ENCODE measurements at regions not wholly inside any gene's neighbourhood (a gene's known extent, or its start where the extent isn't known, plus 50 kb on each side); places are given as distances from the start of the nearest gene placed in this dataset.

GRCh38 chr10:9010093-9010492 lies 955.6 kb downstream of the GATA3 start:
- no peak overlapping the region for H2AFZ ChIP-seq (ENCODE audit: low read depth, low read length)
- TF ChIP-seq EZH2 (IDR thresholded peaks at IDR 0.05; ENCODE audit: insufficient read depth, low read length) (no peak), CTCF (IDR thresholded peaks at IDR 0.05; ENCODE audit: insufficient read depth, low read depth, low read length) (no peak)
- Mint-ChIP-seq H3K36me3 (ENCODE audit: low read depth, unreplicated experiment) (no peaks in the 10 kb centered on the region), H3K27me3 (ENCODE audit: low read depth, unreplicated experiment) (no peaks in the 10 kb centered on the region), H3K9me3 (ENCODE audit: unreplicated experiment) (no peaks in the 10 kb centered on the region), H3K27ac (ENCODE audit: unreplicated experiment) (no peak overlapping the region), H3K4me3 (ENCODE audit: unreplicated experiment) (no peak overlapping the region), H3K4me1 (ENCODE audit: low read depth, unreplicated experiment) (peaks cover 11% of the 10 kb centered on the region)
- no peaks in the 10 kb centered on the region for H3K27me3 ChIP-seq (ENCODE audit: insufficient read depth, low read length)
- H3K36me3 ChIP-seq (ENCODE audit: insufficient read depth, low read length): no peaks in the 10 kb centered on the region
- no peak overlapping the region for H3K9ac ChIP-seq (ENCODE audit: low read length)
- no peak overlapping the region for H3K27ac ChIP-seq (ENCODE audit: low read depth, low read length)
- no peak for DNase-seq (ENCODE audit: low read depth)
- FAIRE-seq: no peak
- no peaks in the 10 kb centered on the region for H3K9me3 ChIP-seq (ENCODE audit: insufficient read depth, low read depth, low read length)
- H3K79me2 ChIP-seq (ENCODE audit: insufficient read depth, low read length): no peaks in the 10 kb centered on the region
- H3K4me3 ChIP-seq (ENCODE audit: insufficient read depth, low read depth, low read length): no peak overlapping the region
- no peak overlapping the region for H3K4me2 ChIP-seq (ENCODE audit: low read length)
- no peaks in the 10 kb centered on the region for H3K4me1 ChIP-seq (ENCODE audit: insufficient read depth, low read length)
- no peaks in the 10 kb centered on the region for H4K20me1 ChIP-seq (ENCODE audit: insufficient read depth, low read length)

GRCh38 chr10:9010931-9011670 lies 956.6 kb downstream of the GATA3 start:
- no peak overlapping the region for H3K4me3 Mint-ChIP-seq (ENCODE audit: unreplicated experiment)

More at GRCh38 chr10:9010931-9011670, 956.6 kb downstream of the GATA3 start:
- no peak overlapping the region for H3K4me2 ChIP-seq (ENCODE audit: low read length)
- H3K9ac ChIP-seq (ENCODE audit: low read length): no peak overlapping the region
- H3K27ac ChIP-seq (ENCODE audit: low read depth, low read length): no peak overlapping the region
- H3K9me3 ChIP-seq (ENCODE audit: insufficient read depth, low read depth, low read length): no peaks in the 10 kb centered on the region
- no peak overlapping the region for H2AFZ ChIP-seq (ENCODE audit: low read depth, low read length)
- no peaks in the 10 kb centered on the region for H4K20me1 ChIP-seq (ENCODE audit: insufficient read depth, low read length)
- no peak for TF ChIP-seq CTCF (IDR thresholded peaks at IDR 0.05; ENCODE audit: insufficient read depth, low read depth, low read length)
- no peak for TF ChIP-seq EZH2 (IDR thresholded peaks at IDR 0.05; ENCODE audit: insufficient read depth, low read length)
- H3K4me3 ChIP-seq (ENCODE audit: insufficient read depth, low read depth, low read length): no peak overlapping the region
- no peak for FAIRE-seq
- no peaks in the 10 kb centered on the region for H3K36me3 Mint-ChIP-seq (ENCODE audit: low read depth, unreplicated experiment)
- H3K27ac Mint-ChIP-seq (ENCODE audit: unreplicated experiment): no peak overlapping the region
- no peaks in the 10 kb centered on the region for H3K9me3 Mint-ChIP-seq (ENCODE audit: unreplicated experiment)
- DNase-seq (ENCODE audit: low read depth): peak; percentile 12
- no peaks in the 10 kb centered on the region for H3K79me2 ChIP-seq (ENCODE audit: insufficient read depth, low read length)
- H3K36me3 ChIP-seq (ENCODE audit: insufficient read depth, low read length): no peaks in the 10 kb centered on the region
- H3K27me3 Mint-ChIP-seq (ENCODE audit: low read depth, unreplicated experiment): no peaks in the 10 kb centered on the region
- H3K27me3 ChIP-seq (ENCODE audit: insufficient read depth, low read length): no peaks in the 10 kb centered on the region
- no peaks in the 10 kb centered on the region for H3K4me1 ChIP-seq (ENCODE audit: insufficient read depth, low read length)
- H3K4me1 Mint-ChIP-seq (ENCODE audit: low read depth, unreplicated experiment): peaks cover 13% of the 10 kb centered on the region
